HCT116 (cell line): ENCODE measurements at regions not wholly inside any gene's neighbourhood (a gene's known extent, or its start where the extent isn't known, plus 50 kb on each side); places are given as distances from the start of the nearest gene placed in this dataset.

ENCODE experiments used
- ATAC-seq: fragments of 200-7000 bp; cut with Tn5 transposase; 2 replicates; pipeline ENCODE4 v1.9.1; 2020; ENCODE audit warnings: mild to moderate bottlenecking, moderate library complexity
- BruUV-seq: library from RNA; stranded (reverse); fragments of 400-500 nt; replicated peaks from 2 replicates; lab custom pipeline; 2021; lab: Mats Ljungman, UMichigan
- CTCF ChIA-PET: fragments of 300-600 bp; sonication (Branson Sonifier 250); formaldehyde crosslinking; loops from one replicate; lab custom pipeline; 2021; ENCODE audit warnings: antibody characterized with exemption; lab: Charles Lee
- POLR2A ChIA-PET: fragments of 300-600, 350-600 bp; sonication (Branson Sonifier 250); formaldehyde crosslinking; loops from one replicate; lab custom pipeline; 2021; ENCODE audit warnings: antibody characterized with exemption; lab: Charles Lee
- RAD21 ChIA-PET, 2 experiments: fragments of 300-600 bp; sonication (Branson Sonifier 250); formaldehyde crosslinking; loops; one replicate each; lab custom pipeline; 2023; ENCODE audit warnings: low total read pairs in 2 of 2; ENCODE audit not compliant: uncharacterized antibody in 2 of 2, unreplicated experiment in 2 of 2, low non-redundant PET in 1 of 2; lab: Charles Lee
- DNase-seq: peaks from one replicate; pipeline ENCODE4 v3.0.0-alpha.2; 2010; ENCODE audit warnings: low read depth, low spot score
- H2AFZ ChIP-seq: fragments of 200-600 bp; shearing (Covaris generic), sonication (generic); 2 replicates; pipeline ENCODE4 v1.6.1; 2017; ENCODE audit warnings: low read depth, mixed run types, mixed read lengths, antibody characterized with exemption, low read length; ENCODE audit not compliant: poor library complexity, severe bottlenecking
- H3K27ac ChIP-seq: 2 replicates; pipeline ENCODE4 v1.5.1; 2012; ENCODE audit warnings: low read depth, low read length
- H3K27me3 ChIP-seq: fragments of 200-600 bp; sonication (generic); 2 replicates; pipeline ENCODE4 v1.6.1; 2016; ENCODE audit warnings: mixed run types, low read length, mixed read lengths; ENCODE audit not compliant: insufficient read depth
- H3K36me3 ChIP-seq, 2 experiments: fragments of 200-500 bp in 1 of 2; fragments of 200-600 bp in 1 of 2; sonication (Bioruptor generic) in 1 of 2; sonication (generic) in 1 of 2; 2 replicates each; pipeline versions ENCODE4 v1.5.1 to v1.6.1; 2014 to 2016; ENCODE audit warnings: low read length in 2 of 2, inconsistent platforms in 1 of 2, mixed read lengths in 1 of 2, mixed run types in 1 of 2; ENCODE audit not compliant: insufficient read depth in 2 of 2, control insufficient read depth in 1 of 2
- H3K4me1 ChIP-seq, 2 experiments: fragments of 200-600 bp in 1 of 2; sonication (generic) in 1 of 2; 2 replicates each; pipeline versions ENCODE4 v1.5.1 to v1.6.1; 2012 to 2017; ENCODE audit warnings: low read length in 2 of 2, inconsistent platforms in 1 of 2, mild to moderate bottlenecking in 1 of 2, mixed read lengths in 1 of 2, mixed run types in 1 of 2, moderate library complexity in 1 of 2; ENCODE audit not compliant: insufficient read depth in 2 of 2, control insufficient read depth in 1 of 2
- H3K4me2 ChIP-seq: fragments of 200-600 bp; sonication (generic); 2 replicates; pipeline ENCODE4 v1.6.1; 2017; ENCODE audit warnings: mixed run types, low read length, mixed read lengths
- H3K4me3 ChIP-seq, 2 experiments: fragments of 200-600 bp in 1 of 2; sonication (generic) in 1 of 2; replicated peaks in 1 of 2; 2 replicates each; pipeline ENCODE4 v1.5.1; 2011 to 2016; ENCODE audit warnings: low read length in 2 of 2, control low read depth in 1 of 2, low read depth in 1 of 2, mild to moderate bottlenecking in 1 of 2, mixed read lengths in 1 of 2, mixed run types in 1 of 2
- H3K79me2 ChIP-seq: fragments of 200-600 bp; sonication (generic); 2 replicates; pipeline ENCODE4 v1.6.1; 2017; ENCODE audit warnings: mild to moderate bottlenecking, mixed run types, low read length, moderate library complexity, mixed read lengths; ENCODE audit not compliant: insufficient read depth
- H3K9ac ChIP-seq: fragments of 200-600 bp; sonication (generic); 2 replicates; pipeline ENCODE4 v1.6.1; 2016; ENCODE audit warnings: low read length, mixed read lengths
- H3K9me2 ChIP-seq: fragments of 200-600 bp; sonication (generic), shearing (Covaris generic); 2 replicates; pipeline ENCODE4 v1.6.1; 2017; ENCODE audit warnings: mixed run types, mild to moderate bottlenecking, moderate library complexity; ENCODE audit not compliant: insufficient read depth
- H3K9me3 ChIP-seq, 2 experiments: fragments of 200-500 bp in 1 of 2; fragments of 200-600 bp in 1 of 2; sonication (Bioruptor generic) in 1 of 2; sonication (generic) in 1 of 2; 2 replicates each; pipeline ENCODE4 v1.6.1; 2014 to 2017; ENCODE audit warnings: low read length in 2 of 2, mixed read lengths in 2 of 2, inconsistent platforms in 1 of 2, low read depth in 1 of 2, mild to moderate bottlenecking in 1 of 2, mixed run types in 1 of 2, moderate library complexity in 1 of 2; ENCODE audit not compliant: control insufficient read depth in 1 of 2, insufficient read depth in 1 of 2
- H4K20me1 ChIP-seq: fragments of 200-600 bp; sonication (generic), shearing (Covaris generic); 2 replicates; pipeline ENCODE4 v1.6.1; 2017; ENCODE audit warnings: mixed run types, mild to moderate bottlenecking, moderate library complexity; ENCODE audit not compliant: insufficient read depth
- ATF3 ChIP-seq: IDR thresholded peaks from 2 replicates; pipeline ENCODE4 v1.6.1; 2012
- CBX3 ChIP-seq: IDR thresholded peaks from 2 replicates; pipeline ENCODE4 v1.6.1; 2012; ENCODE audit warnings: low read depth
- CEBPB ChIP-seq: IDR thresholded peaks from 2 replicates; pipeline ENCODE4 v1.6.1; 2012; ENCODE audit warnings: low read depth
- CTCF ChIP-seq, 3 experiments: fragments of 200-600 bp in 1 of 3; sonication (generic) in 1 of 3; IDR thresholded peaks in 2 of 3; conservative IDR thresholded peaks in 1 of 3; 2 replicates each; pipeline ENCODE4 v1.5.1; 2012 to 2017; ENCODE audit warnings: low read depth in 2 of 3, low read length in 2 of 3, antibody characterized with exemption in 1 of 3, borderline replicate concordance in 1 of 3, control low read depth in 1 of 3, mild to moderate bottlenecking in 1 of 3, mixed read lengths in 1 of 3, mixed run types in 1 of 3, moderate library complexity in 1 of 3; ENCODE audit not compliant: insufficient read depth in 1 of 3
- EGR1 ChIP-seq: IDR thresholded peaks from 2 replicates; pipeline ENCODE4 v1.6.1; 2012; ENCODE audit warnings: low read depth
- ELF1 ChIP-seq: IDR thresholded peaks from 2 replicates; pipeline ENCODE4 v1.6.1; 2012; ENCODE audit warnings: low read depth, borderline replicate concordance
- EZH2 ChIP-seq: fragments of 200-600 bp; sonication (generic); IDR thresholded peaks from 2 replicates; pipeline ENCODE4 v1.6.1; 2017; ENCODE audit warnings: antibody characterized with exemption, mixed run types
- EZH2phosphoT487 ChIP-seq: fragments of 200-600 bp; IDR thresholded peaks from 2 replicates; pipeline ENCODE4 v1.6.1; 2018; ENCODE audit warnings: antibody characterized with exemption, borderline replicate concordance
- FOSL1 ChIP-seq: IDR thresholded peaks from 2 replicates; pipeline ENCODE4 v1.6.1; 2012; ENCODE audit warnings: low read depth
- RAD21 ChIP-seq: IDR thresholded peaks from 2 replicates; pipeline ENCODE4 v1.6.1; 2012; ENCODE audit warnings: low read depth, mild to moderate bottlenecking
- REST ChIP-seq: IDR thresholded peaks from 2 replicates; pipeline ENCODE4 v1.6.1; 2012; ENCODE audit warnings: low read depth
- SP1 ChIP-seq: IDR thresholded peaks from 2 replicates; pipeline ENCODE4 v1.6.1; 2012; ENCODE audit warnings: low read depth
- SRF ChIP-seq: IDR thresholded peaks from 2 replicates; pipeline ENCODE4 v1.6.1; 2012; ENCODE audit warnings: low read depth
- YY1 ChIP-seq: IDR thresholded peaks from 2 replicates; pipeline ENCODE4 v1.6.1; 2011; ENCODE audit warnings: low read length, low read depth, moderate library complexity, mild to moderate bottlenecking; ENCODE audit not compliant: insufficient replicate concordance; ENCODE audit errors: extremely low read depth
- ZBTB33 ChIP-seq: IDR thresholded peaks from 2 replicates; pipeline ENCODE4 v1.6.1; 2011; ENCODE audit warnings: mild to moderate bottlenecking, low read length, moderate library complexity; ENCODE audit not compliant: insufficient replicate concordance; ENCODE audit errors: extremely low read depth
- ZFX ChIP-seq: fragments of 450-650 bp; IDR thresholded peaks from 2 replicates; pipeline ENCODE4 v1.6.1; 2017
- ZNF274 ChIP-seq: fragments of 200-500 bp; sonication (Bioruptor generic); IDR thresholded peaks from 2 replicates; pipeline ENCODE4 v1.6.1; 2014; ENCODE audit warnings: mild to moderate bottlenecking, low read depth, low read length, inconsistent platforms
- intact Hi-C: fragments of 100-400 bp; cut with micrococcal nuclease; formaldehyde crosslinking; loops from 2 replicates; pipeline ENCODE4 v1.10.0; 2022

GRCh38 chr5:128630121-128630520 lies 92.1 kb upstream of the FBN2 start:
- DNase-seq (no peak), ATAC-seq (no peak)
- Histone ChIP-seq H3K9ac (no peak overlapping the region), H2AFZ (no peak overlapping the region), H3K9me2 (no peaks in the 10 kb centered on the region), H3K4me1 (no peaks in the 10 kb centered on the region), H3K36me3 (no peaks in the 10 kb centered on the region), H3K79me2 (no peaks in the 10 kb centered on the region), H3K4me2 (no peak overlapping the region), H3K27me3 (no peaks in the 10 kb centered on the region), H3K27ac (no peak overlapping the region), H3K9me3 (no peaks in the 10 kb centered on the region), H3K4me3 (no peak overlapping the region), H4K20me1 (no peaks in the 10 kb centered on the region)
- POLR2A ChIA-PET, result no interaction called here
- RAD21 ChIA-PET, result no interaction called here
- BruUV-seq, result no TSS peak
- intact Hi-C loops, result no loop called here
- CTCF ChIA-PET, result no interaction called here
- no peak for TF ChIP-seq CTCF (IDR thresholded peaks at IDR 0.05 in 2 of 3, conservative IDR thresholded peaks at IDR 0.05 in 1 of 3; ENCODE audit: borderline replicate concordance in 1 of 3, insufficient read depth in 1 of 3, low read depth in 2 of 3, low read length in 2 of 3)
- TF ChIP-seq ZNF274, result no peak
- TF ChIP-seq EGR1, result no peak
- no peak for TF ChIP-seq EZH2phosphoT487
- no peak for TF ChIP-seq SP1
- TF ChIP-seq ZFX, result no peak
- no peak for TF ChIP-seq REST
- TF ChIP-seq EZH2, result no peak
- TF ChIP-seq SRF, result no peak
- no peak for TF ChIP-seq ELF1
- no peak for TF ChIP-seq RAD21
- TF ChIP-seq CEBPB, result no peak
- no peak for TF ChIP-seq ATF3
- no peak for TF ChIP-seq ZBTB33
- TF ChIP-seq FOSL1, result no peak
- TF ChIP-seq CBX3, result no peak
- TF ChIP-seq YY1, result no peak
